H7 (cell line): ENCODE measurements at regions not wholly inside any gene's neighbourhood (a gene's known extent, or its start where the extent isn't known, plus 50 kb on each side); places are given as distances from the start of the nearest gene placed in this dataset.

ENCODE experiments used
- DNase-seq: peaks from one replicate; pipeline ENCODE4 v3.0.0; 2012
- H3K27me3 ChIP-seq: 2 replicates; pipeline ENCODE4 v1.6.0; 2011; ENCODE audit warnings: mild to moderate bottlenecking, low read length; ENCODE audit not compliant: control insufficient read depth, insufficient read depth
- H3K36me3 ChIP-seq: replicated peaks from 2 replicates; pipeline ENCODE4 v1.5.1; 2011; ENCODE audit warnings: low read length; ENCODE audit not compliant: control insufficient read depth, insufficient read depth
- H3K4me3 ChIP-seq: 2 replicates; pipeline ENCODE4 v1.5.1; 2011; ENCODE audit warnings: low read depth, mild to moderate bottlenecking, control low read depth, low read length, moderate library complexity; ENCODE audit not compliant: insufficient read depth

- DNase-seq: no peak
- no peaks in the 10 kb centered on the region for H3K36me3 ChIP-seq
- H3K27me3 ChIP-seq: no peaks in the 10 kb centered on the region
- H3K4me3 ChIP-seq: no peak overlapping the region
Observed at GRCh38 chr11:10946072-10946471, 88.2 kb upstream of the ZBED5 start.

- DNase-seq: no peak
- H3K36me3 ChIP-seq: no peaks in the 10 kb centered on the region
- no peaks in the 10 kb centered on the region for H3K27me3 ChIP-seq
- H3K4me3 ChIP-seq: no peak overlapping the region
Observed at GRCh38 chr11:10945196-10945595, 87.3 kb upstream of the ZBED5 start.

- no peak overlapping the region for H3K4me3 ChIP-seq
- DNase-seq: no peak
- H3K27me3 ChIP-seq: no peaks in the 10 kb centered on the region
- no peaks in the 10 kb centered on the region for H3K36me3 ChIP-seq
Observed at GRCh38 chr11:10943968-10944367, 86.1 kb upstream of the ZBED5 start.

GRCh38 chr11:10942620-10943019, 84.8 kb upstream of the ZBED5 start:
- H3K4me3 ChIP-seq: no peak overlapping the region
- no peaks in the 10 kb centered on the region for H3K36me3 ChIP-seq
- DNase-seq: no peak
- no peaks in the 10 kb centered on the region for H3K27me3 ChIP-seq

- Histone ChIP-seq H3K27me3 (no peaks in the 10 kb centered on the region), H3K4me3 (no peak overlapping the region), H3K36me3 (no peaks in the 10 kb centered on the region)
- DNase-seq: no peak
Observed at GRCh38 chr11:10941871-10942270, 84.0 kb upstream of the ZBED5 start.

GRCh38 chr11:10941414-10941813, 83.6 kb upstream of the ZBED5 start:
- H3K36me3 ChIP-seq: no peaks in the 10 kb centered on the region
- no peak for DNase-seq

GRCh38 chr11:10938650-10939387, 81.0 kb upstream of the ZBED5 start:
- Histone ChIP-seq H3K27me3 (no peaks in the 10 kb centered on the region), H3K4me3 (no peak overlapping the region), H3K36me3 (no peaks in the 10 kb centered on the region)
- no peak for DNase-seq

More at GRCh38 chr11:10941414-10941813, 83.6 kb upstream of the ZBED5 start:
- Histone ChIP-seq H3K27me3 (no peaks in the 10 kb centered on the region), H3K4me3 (no peak overlapping the region)

GRCh38 chr11:10938231-10938630, 80.4 kb upstream of the ZBED5 start:
- no peak for DNase-seq
- Histone ChIP-seq H3K36me3 (no peaks in the 10 kb centered on the region), H3K4me3 (no peak overlapping the region), H3K27me3 (no peaks in the 10 kb centered on the region)

- no peaks in the 10 kb centered on the region for H3K36me3 ChIP-seq
- no peak for DNase-seq
- no peak overlapping the region for H3K4me3 ChIP-seq
- H3K27me3 ChIP-seq: no peaks in the 10 kb centered on the region; the same call in 1 of the 2 replicates
Observed at GRCh38 chr11:10937385-10937771, 79.5 kb upstream of the ZBED5 start.

GRCh38 chr11:10936626-10937384, 79.0 kb upstream of the ZBED5 start:
- Histone ChIP-seq H3K36me3 (no peaks in the 10 kb centered on the region), H3K27me3 (peaks cover 2% of the 10 kb centered on the region; the same call in 1 of the 2 replicates), H3K4me3 (no peak overlapping the region)
- no peak for DNase-seq

GRCh38 chr11:10935015-10935559, 77.2 kb upstream of the ZBED5 start:
- no peak overlapping the region for H3K4me3 ChIP-seq
- DNase-seq: no peak
- H3K27me3 ChIP-seq: peaks cover 10% of the 10 kb centered on the region
- H3K36me3 ChIP-seq: no peaks in the 10 kb centered on the region

GRCh38 chr11:10934293-10934860, 76.5 kb upstream of the ZBED5 start:
- Histone ChIP-seq H3K36me3 (no peaks in the 10 kb centered on the region), H3K4me3 (peak overlapping the region; percentile 59), H3K27me3 (peaks cover 12% of the 10 kb centered on the region)
- no peak for DNase-seq

- Histone ChIP-seq H3K36me3 (no peaks in the 10 kb centered on the region), H3K4me3 (peak overlapping the region; percentile 59), H3K27me3 (peaks cover 14% of the 10 kb centered on the region)
- peak; percentile 68 for DNase-seq
Observed at GRCh38 chr11:10933455-10934292, 75.8 kb upstream of the ZBED5 start.

- Histone ChIP-seq H3K4me3 (no peak overlapping the region), H3K27me3 (peaks cover 14% of the 10 kb centered on the region), H3K36me3 (no peaks in the 10 kb centered on the region)
- no peak for DNase-seq
Observed at GRCh38 chr11:10932976-10933375, 75.1 kb upstream of the ZBED5 start.
